ENCODE measurements at regions not wholly inside any gene's neighbourhood (a gene's known extent, or its start where the extent isn't known, plus 50 kb on each side); places are given as distances from the start of the nearest gene placed in this dataset.

DNA sequence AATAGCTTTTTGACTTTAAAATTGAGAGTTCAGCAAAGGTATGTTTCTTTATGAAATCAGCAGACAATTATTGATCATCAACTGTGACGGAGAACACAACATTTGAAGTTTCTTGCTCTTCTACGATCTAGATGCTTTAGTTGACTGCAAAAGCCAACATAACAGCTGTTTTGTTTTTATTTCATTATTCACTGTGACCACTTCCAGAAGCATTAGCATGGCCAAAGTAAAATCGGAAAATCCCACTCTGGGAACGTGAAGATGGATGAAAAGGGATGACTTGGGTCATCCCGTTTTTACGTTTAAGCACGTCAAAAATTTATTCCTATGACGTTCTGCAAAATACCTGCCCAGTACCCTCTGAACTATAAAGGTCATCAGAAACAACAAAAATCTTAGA lies 833.0 kb upstream of the ADAMTS5 start:
- Histone ChIP-seq H2AFZ (no peak overlapping the region), H3K9me2 (replicated peaks; ENCODE audit: insufficient read depth) (no peaks in the 10 kb centered on the region), H3K27me3 (no peaks in the 10 kb centered on the region), H3K4me2 (no peak overlapping the region), H3K4me3 (no peak overlapping the region), H3K27ac (no peak overlapping the region), H3K9me3 (ENCODE audit: low read depth) (no peaks in the 10 kb centered on the region), H3K79me2 (no peaks in the 10 kb centered on the region), H4K20me1 (ENCODE audit: insufficient read depth, poor library complexity, severe bottlenecking) (no peaks in the 10 kb centered on the region), H3K36me3 (replicated peaks; ENCODE audit: insufficient read depth, low read depth) (no peaks in the 10 kb centered on the region), H3K4me1 (ENCODE audit: insufficient read depth) (peaks cover 10% of the 10 kb centered on the region)
- 91% methylated on average over 8 of the region's 8 CpGs for WGBS (ENCODE audit: low lambda C conversion rate, missing lambda C conversion rate)
- DNase-seq (ENCODE audit: low spot score) = no peak
- TF ChIP-seq EZH2phosphoT487 (IDR thresholded peaks at IDR 0.05; ENCODE audit: low read depth, severe bottlenecking, unreplicated experiment) = no peak
- TF ChIP-seq, protein P1, sequence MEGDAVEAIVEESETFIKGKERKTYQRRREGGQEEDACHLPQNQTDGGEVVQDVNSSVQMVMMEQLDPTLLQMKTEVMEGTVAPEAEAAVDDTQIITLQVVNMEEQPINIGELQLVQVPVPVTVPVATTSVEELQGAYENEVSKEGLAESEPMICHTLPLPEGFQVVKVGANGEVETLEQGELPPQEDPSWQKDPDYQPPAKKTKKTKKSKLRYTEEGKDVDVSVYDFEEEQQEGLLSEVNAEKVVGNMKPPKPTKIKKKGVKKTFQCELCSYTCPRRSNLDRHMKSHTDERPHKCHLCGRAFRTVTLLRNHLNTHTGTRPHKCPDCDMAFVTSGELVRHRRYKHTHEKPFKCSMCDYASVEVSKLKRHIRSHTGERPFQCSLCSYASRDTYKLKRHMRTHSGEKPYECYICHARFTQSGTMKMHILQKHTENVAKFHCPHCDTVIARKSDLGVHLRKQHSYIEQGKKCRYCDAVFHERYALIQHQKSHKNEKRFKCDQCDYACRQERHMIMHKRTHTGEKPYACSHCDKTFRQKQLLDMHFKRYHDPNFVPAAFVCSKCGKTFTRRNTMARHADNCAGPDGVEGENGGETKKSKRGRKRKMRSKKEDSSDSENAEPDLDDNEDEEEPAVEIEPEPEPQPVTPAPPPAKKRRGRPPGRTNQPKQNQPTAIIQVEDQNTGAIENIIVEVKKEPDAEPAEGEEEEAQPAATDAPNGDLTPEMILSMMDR (IDR thresholded peaks at IDR 0.05; ENCODE audit: poor library complexity) = no peak

DNA sequence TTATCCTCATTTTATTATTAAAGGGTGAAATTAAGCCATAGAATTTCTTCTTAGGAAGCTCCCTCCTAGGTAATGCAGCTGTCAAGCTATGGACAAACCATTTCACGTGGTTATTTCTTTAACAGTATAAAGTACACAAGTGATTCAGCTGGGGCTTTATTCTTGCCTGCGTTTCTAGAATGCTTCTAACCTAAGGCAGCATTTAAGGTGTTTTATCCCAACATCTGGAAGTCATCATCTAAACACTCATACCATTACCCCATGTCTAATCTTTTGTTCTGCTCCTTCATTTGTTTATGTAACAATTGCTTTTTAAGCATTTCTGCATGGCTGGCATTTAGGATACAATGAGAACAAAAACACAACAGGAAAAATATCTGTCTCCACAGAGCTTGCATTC lies 829.2 kb upstream of the ADAMTS5 start:
- Histone ChIP-seq H3K4me3 (no peak overlapping the region), H3K27me3 (no peaks in the 10 kb centered on the region), H3K4me2 (no peak overlapping the region), H3K27ac (peak overlapping the region; percentile 0), H3K4me1 (ENCODE audit: insufficient read depth) (peaks cover 12% of the 10 kb centered on the region), H3K36me3 (replicated peaks; ENCODE audit: insufficient read depth, low read depth) (no peaks in the 10 kb centered on the region), H3K79me2 (no peaks in the 10 kb centered on the region), H3K9me3 (ENCODE audit: low read depth) (no peaks in the 10 kb centered on the region), H3K9me2 (replicated peaks; ENCODE audit: insufficient read depth) (no peaks in the 10 kb centered on the region), H4K20me1 (ENCODE audit: insufficient read depth, poor library complexity, severe bottlenecking) (no peaks in the 10 kb centered on the region), H2AFZ (no peak overlapping the region)
- TF ChIP-seq EZH2 (IDR thresholded peaks at IDR 0.05; ENCODE audit: borderline replicate concordance) (no peak), EZH2phosphoT487 (IDR thresholded peaks at IDR 0.05; ENCODE audit: low read depth, severe bottlenecking, unreplicated experiment) (no peak)
- TF ChIP-seq, protein P1 (IDR thresholded peaks at IDR 0.05; ENCODE audit: poor library complexity) = no peak
- DNase-seq (ENCODE audit: low spot score) = no peak
- WGBS (ENCODE audit: low lambda C conversion rate, missing lambda C conversion rate) = 7% methylated on average over 2 of the region's 2 CpGs

DNA sequence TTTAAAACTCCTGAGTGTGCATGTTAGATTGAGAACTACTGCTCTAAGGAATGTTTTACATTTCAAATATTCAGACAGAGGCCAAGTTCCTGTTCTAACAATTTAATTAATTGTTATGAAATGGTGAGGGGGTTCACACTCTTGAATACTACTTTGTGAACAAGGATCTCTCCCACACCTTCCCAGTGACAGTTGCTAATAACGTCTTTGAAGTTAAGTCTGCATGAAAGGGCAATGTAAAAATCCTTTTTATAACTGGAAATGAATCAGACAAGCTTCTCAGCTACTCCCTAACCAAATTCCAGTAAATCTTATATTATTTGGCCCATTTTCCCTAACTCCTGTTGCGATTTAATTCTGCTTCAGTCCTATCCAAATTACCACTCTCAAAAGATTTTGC lies 828.5 kb upstream of the ADAMTS5 start:
- H3K4me2 ChIP-seq = no peak overlapping the region

More for the DNA sequence above, 828.5 kb upstream of the ADAMTS5 start:
- Histone ChIP-seq H3K9me3 (ENCODE audit: low read depth) (no peaks in the 10 kb centered on the region), H3K27ac (peak overlapping the region; percentile 0), H4K20me1 (ENCODE audit: insufficient read depth, poor library complexity, severe bottlenecking) (no peaks in the 10 kb centered on the region), H3K4me1 (ENCODE audit: insufficient read depth) (peaks cover 12% of the 10 kb centered on the region), H3K4me3 (no peak overlapping the region), H3K9me2 (replicated peaks; ENCODE audit: insufficient read depth) (no peaks in the 10 kb centered on the region), H3K79me2 (no peaks in the 10 kb centered on the region), H3K36me3 (replicated peaks; ENCODE audit: insufficient read depth, low read depth) (no peaks in the 10 kb centered on the region), H2AFZ (no peak overlapping the region), H3K27me3 (no peaks in the 10 kb centered on the region)
- no peak for DNase-seq (ENCODE audit: low spot score)
- 73% methylated on average over 2 of the region's 2 CpGs for WGBS (ENCODE audit: low lambda C conversion rate, missing lambda C conversion rate)
- TF ChIP-seq EZH2 (IDR thresholded peaks at IDR 0.05; ENCODE audit: borderline replicate concordance) = no peak
- TF ChIP-seq, protein P1 (IDR thresholded peaks at IDR 0.05; ENCODE audit: poor library complexity) = no peak
- TF ChIP-seq EZH2phosphoT487 (IDR thresholded peaks at IDR 0.05; ENCODE audit: low read depth, severe bottlenecking, unreplicated experiment) = no peak
